Breast epithelium (tissue), 3 donors: ENCODE measurements at regions not wholly inside any gene's neighbourhood (a gene's known extent, or its start where the extent isn't known, plus 50 kb on each side); places are given as distances from the start of the nearest gene placed in this dataset.

Experiments
- POLR2A ChIP-seq: fragments of 450-650 bp; IDR thresholded peaks from one replicate; pipeline ENCODE4 v1.6.1; 2016; ENCODE audit warnings: antibody characterized with exemption, mild to moderate bottlenecking, moderate library complexity
- POLR2AphosphoS5 ChIP-seq, 3 donors: sonication (generic); formaldehyde crosslinking; IDR thresholded peaks; one replicate each; pipeline ENCODE4 v1.6.1; 2017; ENCODE audit warnings: antibody characterized with exemption in 3 of 3
- TF ChIP-seq, protein P1 (sequence below), 3 donors: fragments of 450-650 bp; IDR thresholded peaks; one replicate each; pipeline ENCODE4 v1.5.1; 2016 to 2017; ENCODE audit warnings: antibody characterized with exemption in 3 of 3, mild to moderate bottlenecking in 3 of 3, moderate library complexity in 3 of 3

DNA sequence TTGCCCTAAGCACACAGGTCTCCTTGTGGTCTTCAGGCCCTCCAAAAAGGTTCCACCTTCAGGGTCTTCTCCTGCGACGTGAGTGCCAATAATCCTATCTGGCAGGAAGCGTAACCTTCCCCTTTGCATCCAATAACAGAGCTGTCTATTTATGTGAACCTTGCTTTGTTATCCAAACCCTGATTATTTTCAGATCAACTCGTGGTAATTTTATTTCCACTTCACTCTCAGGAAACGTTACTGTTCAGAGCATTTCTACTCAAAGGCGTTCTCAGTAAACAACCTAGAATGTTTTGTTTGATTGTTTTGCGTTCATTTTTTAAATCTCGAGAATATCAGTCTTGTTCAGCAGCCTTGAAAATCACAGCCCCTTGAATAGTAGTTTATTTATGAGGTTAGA lies 232.3 kb upstream of the KLF6 start:
- TF ChIP-seq, protein P1, sequence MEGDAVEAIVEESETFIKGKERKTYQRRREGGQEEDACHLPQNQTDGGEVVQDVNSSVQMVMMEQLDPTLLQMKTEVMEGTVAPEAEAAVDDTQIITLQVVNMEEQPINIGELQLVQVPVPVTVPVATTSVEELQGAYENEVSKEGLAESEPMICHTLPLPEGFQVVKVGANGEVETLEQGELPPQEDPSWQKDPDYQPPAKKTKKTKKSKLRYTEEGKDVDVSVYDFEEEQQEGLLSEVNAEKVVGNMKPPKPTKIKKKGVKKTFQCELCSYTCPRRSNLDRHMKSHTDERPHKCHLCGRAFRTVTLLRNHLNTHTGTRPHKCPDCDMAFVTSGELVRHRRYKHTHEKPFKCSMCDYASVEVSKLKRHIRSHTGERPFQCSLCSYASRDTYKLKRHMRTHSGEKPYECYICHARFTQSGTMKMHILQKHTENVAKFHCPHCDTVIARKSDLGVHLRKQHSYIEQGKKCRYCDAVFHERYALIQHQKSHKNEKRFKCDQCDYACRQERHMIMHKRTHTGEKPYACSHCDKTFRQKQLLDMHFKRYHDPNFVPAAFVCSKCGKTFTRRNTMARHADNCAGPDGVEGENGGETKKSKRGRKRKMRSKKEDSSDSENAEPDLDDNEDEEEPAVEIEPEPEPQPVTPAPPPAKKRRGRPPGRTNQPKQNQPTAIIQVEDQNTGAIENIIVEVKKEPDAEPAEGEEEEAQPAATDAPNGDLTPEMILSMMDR (IDR thresholded peaks at IDR 0.05): no peak
- TF ChIP-seq POLR2A (no peak), POLR2AphosphoS5 (IDR thresholded peaks at IDR 0.05) (no peak)
